ENCODE measurements at regions not wholly inside any gene's neighbourhood (a gene's known extent, or its start where the extent isn't known, plus 50 kb on each side); places are given as distances from the start of the nearest gene placed in this dataset.
"Not testable (repeated sequence)": the region's sequence is repeated elsewhere in the genome, so short reads cannot be mapped to it uniquely, and the experiment has no call there.

DNA sequence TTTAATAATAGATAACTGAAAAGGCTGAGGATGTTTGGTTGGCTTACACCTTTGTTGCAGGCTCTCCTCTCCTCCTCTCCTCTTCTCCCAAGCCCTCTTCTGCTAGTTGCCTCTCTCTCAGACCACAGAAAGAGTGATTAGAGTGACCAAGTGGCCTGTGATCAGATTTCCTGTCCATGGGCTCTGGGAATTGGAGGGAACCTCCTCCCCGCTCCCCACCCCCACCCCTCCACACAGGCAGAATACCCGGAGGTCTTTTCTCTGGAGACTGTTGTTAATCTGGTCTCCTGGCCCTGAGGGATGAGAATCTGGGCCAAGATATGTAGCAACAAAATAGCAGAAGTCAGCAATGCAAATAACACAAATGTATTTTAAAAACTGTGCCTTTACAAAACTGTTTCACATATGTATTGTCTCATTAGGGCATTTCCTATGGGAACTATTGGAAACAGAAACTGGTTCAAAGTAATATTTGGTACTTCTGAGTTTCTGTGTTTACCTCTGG, 361.3 kb downstream of the NR2F1-AS1 start:
- DNase-seq, result no peak

GRCh38 chr5:93213111-93213794, 367.8 kb downstream of the NR2F1-AS1 start:
- DNase-seq, result not testable (repeated sequence)

DNA sequence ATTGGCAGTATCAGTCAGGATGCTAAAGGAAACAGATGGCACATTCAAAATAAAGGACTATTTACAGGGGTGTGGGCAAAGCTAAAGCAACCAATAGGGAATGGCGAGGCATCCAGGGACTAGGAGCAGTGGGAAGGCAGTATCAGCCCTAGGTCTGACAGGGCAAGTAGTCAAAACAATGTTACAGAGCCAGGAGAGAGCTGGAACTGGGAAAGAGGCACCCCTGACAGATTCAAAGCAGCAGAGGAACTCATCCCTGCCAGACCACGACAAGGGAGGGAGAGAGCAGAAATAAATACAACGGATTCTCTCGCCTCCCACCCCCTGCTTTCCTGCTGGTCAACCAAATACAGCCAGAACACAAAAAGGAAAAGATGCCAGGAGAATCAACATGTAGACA, 371.5 kb downstream of the NR2F1-AS1 start:
- no peak for DNase-seq

DNA sequence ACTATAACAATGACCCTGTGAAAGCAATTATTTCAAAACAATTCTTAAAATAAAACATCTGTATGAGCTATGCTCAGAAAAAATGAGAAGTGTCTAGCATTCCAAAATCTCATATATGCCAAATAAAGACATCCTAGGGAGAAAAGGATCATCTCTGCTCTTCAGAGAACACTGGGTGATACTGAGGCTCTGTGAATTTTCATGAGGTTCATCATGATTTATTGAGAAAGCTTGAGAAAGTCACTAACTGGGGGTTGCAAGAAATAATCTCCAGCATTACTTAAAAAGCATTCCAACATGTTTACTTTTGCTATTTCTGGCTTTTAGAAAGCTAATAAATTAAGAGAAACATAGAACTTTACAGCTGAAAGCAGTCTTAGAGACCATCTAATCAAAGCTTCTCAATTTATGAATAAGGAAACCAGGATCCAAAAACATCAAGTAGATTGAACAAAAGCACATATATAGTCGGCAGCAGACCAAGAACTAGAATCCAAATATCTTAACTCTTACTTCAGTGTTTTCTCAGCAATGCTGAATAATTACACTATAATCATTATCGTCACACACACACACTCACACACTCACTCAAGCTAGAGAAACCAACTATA, 372.8 kb downstream of the NR2F1-AS1 start:
- peak; percentile 17 for DNase-seq

GRCh38 chr5:93206203-93206602, 374.8 kb downstream of the NR2F1-AS1 start:
- DNase-seq, result no peak

- DNase-seq, result no peak
Observed at GRCh38 chr5:93201061-93201460, 380.0 kb downstream of the NR2F1-AS1 start.

GRCh38 chr5:93196986-93197385, 384.0 kb downstream of the NR2F1-AS1 start:
- no peak for DNase-seq

GRCh38 chr5:93193431-93194347, 387.3 kb downstream of the NR2F1-AS1 start:
- peak; percentile 21 for DNase-seq

- DNase-seq, result no peak
Observed at GRCh38 chr5:93192683-93193082, 388.3 kb downstream of the NR2F1-AS1 start.

- DNase-seq, result no peak
Observed at GRCh38 chr5:93192087-93192486, 388.9 kb downstream of the NR2F1-AS1 start.

DNA sequence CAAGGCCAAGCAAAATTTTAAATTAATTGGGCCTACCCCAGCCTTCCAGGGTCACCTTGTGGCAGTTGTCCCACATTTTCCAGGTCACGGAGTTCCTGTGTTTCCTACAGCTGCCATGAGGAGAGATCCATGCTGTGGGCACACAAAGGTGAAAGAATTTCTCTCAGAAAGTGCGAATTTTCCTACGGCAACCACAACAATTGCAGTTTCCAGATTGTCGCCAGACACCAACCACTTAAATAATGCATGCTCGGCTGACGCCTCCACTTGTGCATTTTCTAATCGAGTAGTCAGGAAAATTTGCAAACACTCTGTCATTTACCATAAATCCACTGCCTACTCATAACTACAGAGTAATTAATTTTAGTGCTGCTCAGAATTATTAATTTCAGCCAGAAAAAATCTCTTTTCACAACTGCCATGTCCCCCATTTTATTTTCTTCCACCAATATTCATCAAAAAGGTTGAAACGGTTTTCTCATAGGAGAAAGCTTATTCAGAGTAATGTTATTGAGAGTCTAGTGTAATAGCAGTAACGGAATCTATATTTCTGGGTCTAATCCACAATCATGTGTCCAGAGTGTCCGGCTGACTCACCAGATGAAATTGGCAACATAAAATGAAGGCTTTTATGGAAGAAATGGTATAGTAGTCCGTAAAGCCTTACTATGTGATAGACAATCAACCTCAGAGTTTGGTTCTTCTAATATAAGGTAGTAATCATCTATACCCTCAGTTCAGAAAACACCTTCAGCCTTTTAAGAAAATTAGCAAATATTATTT, 389.8 kb downstream of the NR2F1-AS1 start:
- no peak for DNase-seq

DNA sequence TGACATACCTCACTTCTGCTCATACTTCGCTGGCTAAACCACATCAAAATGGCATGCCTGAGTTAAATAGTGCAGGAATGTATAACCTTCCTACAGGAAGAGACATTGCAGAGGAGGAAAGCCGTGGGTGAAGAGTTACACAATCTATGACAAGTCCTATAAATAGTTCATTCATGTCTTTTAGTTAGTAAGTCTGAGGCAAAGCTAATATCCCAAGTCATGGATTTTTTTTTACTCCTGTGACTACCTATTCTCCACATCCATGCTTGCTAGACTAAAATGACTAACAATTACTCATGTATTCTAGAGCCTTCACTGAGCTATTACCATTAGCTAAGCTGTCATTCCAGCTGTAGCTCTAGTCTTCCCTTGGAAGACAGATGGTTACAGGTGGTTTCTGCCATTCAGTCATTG, 391.3 kb downstream of the NR2F1-AS1 start:
- no peak for DNase-seq

- DNase-seq, result no peak
Observed at GRCh38 chr5:93188876-93189485, 392.0 kb downstream of the NR2F1-AS1 start.

- no peak for DNase-seq
Observed at GRCh38 chr5:93186076-93186682, 394.8 kb downstream of the NR2F1-AS1 start.

DNA sequence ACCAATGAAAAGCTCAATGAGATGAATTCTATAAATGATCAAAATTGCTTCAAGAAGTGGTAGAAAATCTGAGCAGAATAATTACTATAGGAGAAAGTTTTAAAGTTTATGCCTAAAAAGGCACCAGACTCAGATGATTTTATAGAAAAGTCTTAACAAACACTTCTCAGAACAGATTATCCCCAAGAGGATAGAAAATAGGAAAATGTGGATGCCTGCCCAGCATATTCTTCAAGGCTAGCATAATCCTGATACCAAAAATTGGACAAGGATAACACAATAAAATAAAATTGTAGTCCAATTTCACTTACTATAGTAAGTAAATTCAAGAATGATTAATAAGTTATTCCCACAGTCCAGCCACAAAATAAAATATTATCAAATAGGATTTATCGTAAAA, 397.0 kb downstream of the NR2F1-AS1 start:
- DNase-seq, result no peak

GRCh38 chr5:93179466-93179865, 401.6 kb downstream of the NR2F1-AS1 start:
- DNase-seq, result no peak

GRCh38 chr5:93174930-93175329, 406.1 kb downstream of the NR2F1-AS1 start:
- DNase-seq, result no peak

GRCh38 chr5:93165559-93165958, 415.5 kb downstream of the NR2F1-AS1 start:
- no peak for DNase-seq

DNA sequence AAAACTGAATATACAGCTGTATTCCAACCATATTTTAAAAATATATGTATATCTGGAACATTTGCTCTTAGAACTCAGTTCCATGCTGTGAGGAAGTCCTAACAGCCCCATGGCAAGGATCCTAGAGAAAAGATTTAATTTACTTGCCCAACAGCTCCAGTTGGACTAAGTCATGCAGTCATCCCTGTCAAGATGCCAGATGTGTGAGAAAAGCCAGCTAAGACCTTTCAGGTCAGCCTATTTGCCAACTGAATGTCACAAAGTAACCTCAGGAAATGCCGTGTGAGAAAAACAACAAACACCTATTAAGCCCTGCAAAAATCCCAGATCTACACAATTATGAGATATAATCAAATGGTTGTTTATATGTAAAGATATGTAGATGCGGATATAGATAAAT, 416.3 kb downstream of the NR2F1-AS1 start:
- DNase-seq, result no peak

- peak; percentile 36 for DNase-seq
Observed at GRCh38 chr5:93163010-93163663, 417.9 kb downstream of the NR2F1-AS1 start.
